HG03565 (cell line): ENCODE measurements at regions not wholly inside any gene's neighbourhood (a gene's known extent, or its start where the extent isn't known, plus 50 kb on each side); places are given as distances from the start of the nearest gene placed in this dataset.
"Not testable (repeated sequence)": the region's sequence is repeated elsewhere in the genome, so short reads cannot be mapped to it uniquely, and the experiment has no call there.

Experiments
- ATAC-seq: cut with Tn5 transposase; IDR thresholded peaks from one replicate; pipeline ENCODE4 v1.9.1; 2021; ENCODE audit warnings: mild to moderate bottlenecking, moderate library complexity; ENCODE audit not compliant: unreplicated experiment

- ATAC-seq, result no peak
These were observed 1414.6 kb downstream of the SLITRK1 start for GRCh38 chr13:82467626-82468025.

- not testable (repeated sequence) for ATAC-seq
These were observed 1422.7 kb downstream of the SLITRK1 start for GRCh38 chr13:82459575-82459974.

GRCh38 chr13:82458169-82458568 lies 1424.1 kb downstream of the SLITRK1 start:
- no peak for ATAC-seq

- not testable (repeated sequence) for ATAC-seq
These were observed 1424.7 kb downstream of the SLITRK1 start for GRCh38 chr13:82457548-82457947.

GRCh38 chr13:82447416-82448077 lies 1434.7 kb downstream of the SLITRK1 start:
- ATAC-seq, result no peak

GRCh38 chr13:82439159-82439904 lies 1442.9 kb downstream of the SLITRK1 start:
- ATAC-seq, result no peak

- no peak for ATAC-seq
These were observed 1444.0 kb downstream of the SLITRK1 start for GRCh38 chr13:82438320-82438719.

- ATAC-seq, result no peak
These were observed 1446.1 kb downstream of the SLITRK1 start for GRCh38 chr13:82436099-82436585.

GRCh38 chr13:82432949-82433348 lies 1449.3 kb downstream of the SLITRK1 start:
- no peak for ATAC-seq

- no peak for ATAC-seq
These were observed 1469.5 kb downstream of the SLITRK1 start for GRCh38 chr13:82412749-82413148.

- no peak for ATAC-seq
These were observed 1475.0 kb downstream of the SLITRK1 start for GRCh38 chr13:82407321-82407720.

- ATAC-seq, result no peak
These were observed 1507.6 kb downstream of the SLITRK1 start for GRCh38 chr13:82374719-82375118.

GRCh38 chr13:82370316-82370715 lies 1512.0 kb downstream of the SLITRK1 start:
- ATAC-seq, result no peak

- ATAC-seq, result no peak
These were observed 1517.7 kb downstream of the SLITRK1 start for GRCh38 chr13:82364525-82364924.

GRCh38 chr13:82358284-82358683 lies 1524.0 kb downstream of the SLITRK1 start:
- no peak for ATAC-seq

GRCh38 chr13:82356667-82357410 lies 1525.4 kb downstream of the SLITRK1 start:
- no peak for ATAC-seq

GRCh38 chr13:82344867-82345266 lies 1537.4 kb downstream of the SLITRK1 start:
- ATAC-seq, result no peak

- ATAC-seq, result no peak
These were observed 1541.2 kb downstream of the SLITRK1 start for GRCh38 chr13:82341116-82341515.

GRCh38 chr13:82330499-82330898 lies 1551.8 kb downstream of the SLITRK1 start:
- peak; percentile 62 for ATAC-seq

GRCh38 chr13:82323101-82323500 lies 1559.2 kb downstream of the SLITRK1 start:
- no peak for ATAC-seq

- ATAC-seq, result no peak
These were observed 1576.7 kb downstream of the SLITRK1 start for GRCh38 chr13:82305588-82305987.

GRCh38 chr13:82298106-82298505 lies 1584.2 kb downstream of the SLITRK1 start:
- no peak for ATAC-seq
